K562 (cell line): ENCODE measurements at regions not wholly inside any gene's neighbourhood (a gene's known extent, or its start where the extent isn't known, plus 50 kb on each side); places are given as distances from the start of the nearest gene placed in this dataset.

Source experiments
- ATAC-seq: fragments of 200-7000 bp; cut with Tn5 transposase; 3 replicates; pipeline ENCODE4 v1.9.1; 2020; ENCODE audit warnings: moderate library complexity
- BruUV-seq: library from RNA; stranded (reverse); fragments of 400-500 nt; replicated peaks from 2 replicates; lab custom pipeline; 2021; lab: Mats Ljungman, UMichigan
- CTCF ChIA-PET: fragments of 300-600 bp; formaldehyde crosslinking; extraction: SDS; loops from one replicate; lab custom pipeline; 2021; ENCODE audit warnings: low intra/inter-chr PET ratio; lab: Yijun Ruan, JAX
- POLR2A ChIA-PET: fragments of 300-600, 350-650 bp; sonication (Branson Sonifier 250); formaldehyde crosslinking; extraction: SDS; loops from one replicate; lab custom pipeline; 2021; ENCODE audit warnings: antibody characterized with exemption, inconsistent platforms; lab: Yijun Ruan, JAX
- DNase-seq, 4 experiments: peaks; one replicate each; pipeline versions ENCODE4 v3.0.0 to v3.0.0-alpha.2; 2011 to 2018; ENCODE audit warnings: low spot score in 3 of 4, mixed read lengths in 3 of 4; ENCODE audit errors: extremely low read depth in 1 of 4
- FAIRE-seq: peaks from 2 replicates; lab custom pipeline; 2011; peaks lifted over from hg19 to GRCh38; lab: Jason Lieb, UNC
- H2AFZ ChIP-seq: 2 replicates; pipeline ENCODE4 v1.6.0; 2011; ENCODE audit warnings: low read depth, low read length, control low read depth, inconsistent platforms
- H3K27ac ChIP-seq: fragments of 200-600 bp; 3 replicates; pipeline ENCODE4 v1.8.0; 2011; ENCODE audit warnings: low read depth, mild to moderate bottlenecking, control low read depth, inconsistent platforms, low read length, moderate library complexity, mixed read lengths; ENCODE audit errors: extremely low read depth
- H3K27me3 ChIP-seq, 2 experiments: fragments of 300-600 bp in 1 of 2; 2 replicates in 1 of 2; 3 replicates in 1 of 2; pipeline versions ENCODE4 v1.6.0 to v1.8.0; 2011; ENCODE audit warnings: inconsistent platforms in 2 of 2, low read length in 2 of 2, mild to moderate bottlenecking in 1 of 2, mixed read lengths in 1 of 2, moderate library complexity in 1 of 2; ENCODE audit not compliant: control insufficient read depth in 2 of 2, insufficient read depth in 2 of 2
- H3K36me3 ChIP-seq: fragments of 300-600 bp; 3 replicates; pipeline ENCODE4 v1.8.0; 2011; ENCODE audit warnings: mild to moderate bottlenecking, low read length, inconsistent platforms; ENCODE audit not compliant: control insufficient read depth, insufficient read depth
- H3K4me1 ChIP-seq, 2 experiments: fragments of 200-600 bp in 1 of 2; replicated peaks in 1 of 2; 2 replicates in 1 of 2; 3 replicates in 1 of 2; pipeline versions ENCODE4 v1.5.1 to v1.8.0; 2011; ENCODE audit warnings: inconsistent platforms in 2 of 2, low read length in 2 of 2, mild to moderate bottlenecking in 1 of 2, mixed read lengths in 1 of 2, moderate library complexity in 1 of 2; ENCODE audit not compliant: control insufficient read depth in 2 of 2, insufficient read depth in 2 of 2
- H3K4me2 ChIP-seq: 2 replicates; pipeline ENCODE4 v1.6.1; 2011; ENCODE audit warnings: low read length, control low read depth, inconsistent platforms, mixed read lengths; ENCODE audit not compliant: insufficient read depth
- H3K4me3 ChIP-seq: fragments of 200-600 bp; sonication (generic), shearing (Covaris generic); 2 replicates; pipeline ENCODE4 v1.5.1; 2016; ENCODE audit warnings: control low read depth, inconsistent platforms
- H3K79me2 ChIP-seq: fragments of 200-600 bp; 3 replicates; pipeline ENCODE4 v1.8.0; 2011; ENCODE audit warnings: low read length, inconsistent platforms; ENCODE audit not compliant: control insufficient read depth, insufficient read depth
- H3K9ac ChIP-seq, 2 experiments: 2 replicates each; pipeline versions ENCODE4 v1.6.0 to v1.6.1; 2011; ENCODE audit warnings: low read depth in 2 of 2, low read length in 2 of 2, control low read depth in 1 of 2, inconsistent platforms in 1 of 2, mild to moderate bottlenecking in 1 of 2, mixed read lengths in 1 of 2; ENCODE audit not compliant: insufficient read depth in 1 of 2
- H3K9me1 ChIP-seq: one replicate; pipeline ENCODE4 v1.6.0; 2011; ENCODE audit warnings: inconsistent platforms, mild to moderate bottlenecking, low read length, moderate library complexity; ENCODE audit not compliant: control insufficient read depth, insufficient read depth
- H3K9me3 ChIP-seq: replicated peaks from 2 replicates; pipeline ENCODE4 v1.5.1; 2011; ENCODE audit warnings: low read depth, low read length, inconsistent platforms; ENCODE audit not compliant: control insufficient read depth, insufficient read depth
- H4K20me1 ChIP-seq: replicated peaks from 2 replicates; pipeline ENCODE4 v1.6.1; 2011; ENCODE audit warnings: low read length, inconsistent platforms, mixed read lengths; ENCODE audit not compliant: control insufficient read depth, insufficient read depth
- ATF7 ChIP-seq: fragments of 450-650 bp; IDR thresholded peaks from 2 replicates; pipeline ENCODE4 v1.7.1; 2014; ENCODE audit warnings: mild to moderate bottlenecking, moderate library complexity
- BDP1 ChIP-seq: IDR thresholded peaks from 3 replicates; pipeline ENCODE4 v1.6.1; 2011; ENCODE audit not compliant: insufficient read length, insufficient read depth
- ZBTB7A ChIP-seq: IDR thresholded peaks from 2 replicates; pipeline ENCODE4 v1.6.1; 2011; ENCODE audit warnings: low read depth, mild to moderate bottlenecking, low read length, moderate library complexity, borderline replicate concordance; ENCODE audit not compliant: control insufficient read depth
- ZNF431 ChIP-seq: sonication (generic); formaldehyde crosslinking; IDR thresholded peaks from 2 replicates; pipeline ENCODE4 v1.8.0; 2022; ENCODE audit warnings: mild to moderate bottlenecking, missing genetic modification reagents
- ZNF717 ChIP-seq: fragments of 250-450 bp; sonication (Bioruptor Pico); IDR thresholded peaks from 2 replicates; pipeline ENCODE4 v1.5.0; 2021
- WGBS: fragments of 100-300 bp; shearing (Covaris generic); methylation state at CpG from one replicate; pipeline ENCODE4 v1.1.6; 2016; ENCODE audit warnings: low coverage, mixed read lengths; ENCODE audit not compliant: insufficient coverage; ENCODE audit errors: missing lambda C conversion rate; 5-methylcytosine and 5-hydroxymethylcytosine counted together
- in situ Hi-C: fragments of 300-500 bp; cut with MboI; formaldehyde crosslinking; loops from 4 replicates; pipeline ENCODE4 v1.15.0; 2018; ENCODE audit warnings: inconsistent platforms, mixed read lengths
- intact Hi-C: fragments of 100-400 bp; cut with micrococcal nuclease; formaldehyde crosslinking; loops from 2 replicates; pipeline ENCODE4 v1.14.2; 2022

- intact Hi-C loops = no loop called here
- ATAC-seq (no peak), FAIRE-seq (no peak), DNase-seq (no peak)
- H3K9me1 ChIP-seq = no peaks in the 10 kb centered on the region
- H3K27ac ChIP-seq = no peak overlapping the region
- WGBS = 0% methylated on average over 1 of the region's 1 CpG
- H3K79me2 ChIP-seq = no peaks in the 10 kb centered on the region
- no peak overlapping the region for H3K4me2 ChIP-seq
- CTCF ChIA-PET = no interaction called here
- BruUV-seq = no TSS peak
- no peak overlapping the region for H3K4me3 ChIP-seq
- H3K9ac ChIP-seq = no peak overlapping the region
- no peaks in the 10 kb centered on the region for H3K4me1 ChIP-seq
- H3K9me3 ChIP-seq = no peaks in the 10 kb centered on the region
- H4K20me1 ChIP-seq = no peaks in the 10 kb centered on the region
- TF ChIP-seq ZBTB7A (no peak), ZNF431 (no peak), ATF7 (no peak)
- no peak overlapping the region for H2AFZ ChIP-seq
- in situ Hi-C loops = no loop called here
- POLR2A ChIA-PET = interaction anchor here (0.7 kb wide), 1 partner anchor 57 kb away, joined by 3 read pairs; no protein-coding TSS in a partner anchor
- H3K36me3 ChIP-seq = no peaks in the 10 kb centered on the region
- H3K27me3 ChIP-seq = no peaks in the 10 kb centered on the region
Observed at GRCh38 chr4:31104043-31104442, 383.9 kb downstream of the PCDH7 start.

DNA sequence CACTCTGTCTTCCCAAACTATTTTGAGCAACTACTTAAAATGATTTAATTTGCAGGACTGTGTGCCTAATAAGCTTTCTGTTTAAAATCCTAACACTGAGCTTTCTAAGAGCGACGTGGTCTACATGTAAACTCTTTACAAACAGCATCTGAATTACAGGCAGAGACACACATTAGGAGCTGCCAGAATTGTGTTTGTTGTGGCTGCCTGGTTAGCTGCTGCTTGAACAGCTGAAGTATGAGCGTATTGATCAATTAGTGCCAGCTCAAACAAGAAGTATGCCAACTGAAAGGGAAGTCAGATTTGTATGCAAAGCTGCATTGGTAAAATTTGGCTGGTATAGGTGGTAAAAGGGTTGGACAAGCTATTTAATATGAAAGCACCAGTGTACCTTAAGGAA, 384.4 kb downstream of the PCDH7 start:
- Histone ChIP-seq H3K4me1 (no peaks in the 10 kb centered on the region), H3K79me2 (no peaks in the 10 kb centered on the region), H3K36me3 (no peaks in the 10 kb centered on the region), H3K27me3 (no peaks in the 10 kb centered on the region), H3K9me3 (no peaks in the 10 kb centered on the region), H2AFZ (no peak overlapping the region), H3K4me3 (no peak overlapping the region), H3K9ac (no peak overlapping the region), H4K20me1 (no peaks in the 10 kb centered on the region), H3K27ac (no peak overlapping the region), H3K9me1 (no peaks in the 10 kb centered on the region), H3K4me2 (no peak overlapping the region)
- POLR2A ChIA-PET = interaction anchor here (0.7 kb wide), 1 partner anchor 58 kb away, joined by 3 read pairs; no protein-coding TSS in a partner anchor
- FAIRE-seq = no peak
- no peak for TF ChIP-seq ZNF717
- TF ChIP-seq BDP1 = no peak
- no peak for DNase-seq
- WGBS = 0% methylated on average over 3 of the region's 3 CpGs
- BruUV-seq = no TSS peak
- CTCF ChIA-PET = no interaction called here
- intact Hi-C loops (no loop called here), in situ Hi-C loops (no loop called here)
- no peak for ATAC-seq
